ENCODE measurements at regions not wholly inside any gene's neighbourhood (a gene's known extent, or its start where the extent isn't known, plus 50 kb on each side); places are given as distances from the start of the nearest gene placed in this dataset.

- no peak for DNase-seq
Measured at GRCh38 chr3:53944028-53944427, 52.4 kb upstream of the SELENOK start.

GRCh38 chr3:53941950-53942349 is 50.3 kb upstream of the SELENOK start:
- DNase-seq, result no peak
